Brain microvascular endothelial cell (primary cell): ENCODE measurements at regions not wholly inside any gene's neighbourhood (a gene's known extent, or its start where the extent isn't known, plus 50 kb on each side); places are given as distances from the start of the nearest gene placed in this dataset.
"Not testable (repeated sequence)": the region's sequence is repeated elsewhere in the genome, so short reads cannot be mapped to it uniquely, and the experiment has no call there.

Experiments
- DNase-seq: peaks from one replicate; pipeline ENCODE4 v3.0.0-alpha.2; 2020
- H3K27ac ChIP-seq: fragments of 250-450 bp; sonication (Bioruptor Pico); 2 replicates; pipeline ENCODE4 v1.5.1; 2020; ENCODE audit warnings: mild to moderate bottlenecking, moderate library complexity
- H3K27me3 ChIP-seq: fragments of 250-450 bp; sonication (Bioruptor Pico); replicated peaks from 2 replicates; pipeline ENCODE4 v1.5.1; 2020; ENCODE audit warnings: mild to moderate bottlenecking
- H3K36me3 ChIP-seq: fragments of 250-450 bp; sonication (Bioruptor Pico); replicated peaks from 2 replicates; pipeline ENCODE4 v1.5.1; 2020; ENCODE audit warnings: mild to moderate bottlenecking
- H3K4me3 ChIP-seq: 2 replicates; pipeline ENCODE4 v1.5.1; 2011; ENCODE audit warnings: low read depth, mild to moderate bottlenecking, control low read depth, low read length, moderate library complexity
- CTCF ChIP-seq: IDR thresholded peaks from 2 replicates; pipeline ENCODE4 v1.5.1; 2011; ENCODE audit warnings: low read depth, mild to moderate bottlenecking, moderate library complexity, low read length, control low read depth, inconsistent platforms; ENCODE audit errors: missing control alignments
- in situ Hi-C: cut with HindIII; loops from 2 replicates; pipeline ENCODE4 v1.10.0; 2017; ENCODE audit warnings: low sequenced_read_pairs, low pct_ligation_motif_present

- no peak for DNase-seq
- Histone ChIP-seq H3K36me3 (no peaks in the 10 kb centered on the region), H3K27me3 (no peaks in the 10 kb centered on the region), H3K27ac (no peak overlapping the region), H3K4me3 (no peak overlapping the region)
- TF ChIP-seq CTCF = no peak
- in situ Hi-C loops = no loop called here
Measured at GRCh38 chr2:194304191-194304590, 1352.8 kb upstream of the SLC39A10 start.

GRCh38 chr2:194301946-194302345 is 1355.1 kb upstream of the SLC39A10 start:
- no peak for TF ChIP-seq CTCF
- no peak for DNase-seq
- Histone ChIP-seq H3K4me3 (no peak overlapping the region), H3K27me3 (no peaks in the 10 kb centered on the region), H3K27ac (no peak overlapping the region), H3K36me3 (no peaks in the 10 kb centered on the region)
- in situ Hi-C loops = no loop called here

- in situ Hi-C loops = no loop called here
- Histone ChIP-seq H3K27me3 (no peaks in the 10 kb centered on the region), H3K36me3 (no peaks in the 10 kb centered on the region), H3K27ac (no peak overlapping the region), H3K4me3 (no peak overlapping the region)
- no peak for DNase-seq
- TF ChIP-seq CTCF = no peak
Measured at GRCh38 chr2:194294156-194294555, 1362.9 kb upstream of the SLC39A10 start.

GRCh38 chr2:194291104-194291503 is 1365.9 kb upstream of the SLC39A10 start:
- in situ Hi-C loops = no loop called here
- Histone ChIP-seq H3K4me3 (no peak overlapping the region), H3K27ac (no peak overlapping the region), H3K36me3 (no peaks in the 10 kb centered on the region), H3K27me3 (no peaks in the 10 kb centered on the region)
- no peak for TF ChIP-seq CTCF
- DNase-seq = no peak

- no peak overlapping the region for H3K4me3 ChIP-seq
- no peak overlapping the region for H3K27ac ChIP-seq
- H3K36me3 ChIP-seq = no peaks in the 10 kb centered on the region
- no peak for DNase-seq
- in situ Hi-C loops = no loop called here
- no peak for TF ChIP-seq CTCF
- H3K27me3 ChIP-seq = no peaks in the 10 kb centered on the region
Measured at GRCh38 chr2:194289712-194290346, 1367.2 kb upstream of the SLC39A10 start.

GRCh38 chr2:194276667-194277066 is 1380.4 kb upstream of the SLC39A10 start:
- H3K27me3 ChIP-seq, H3K27ac ChIP-seq, in situ Hi-C loops, H3K4me3 ChIP-seq, DNase-seq, H3K36me3 ChIP-seq: not testable (repeated sequence)
